A172 (cell line): ENCODE measurements at regions not wholly inside any gene's neighbourhood (a gene's known extent, or its start where the extent isn't known, plus 50 kb on each side); places are given as distances from the start of the nearest gene placed in this dataset.
A peak's percentile ranks its signal among the peaks of the same experiment; 100 is the strongest.

ENCODE experiments used
- DNase-seq: peaks from one replicate; pipeline ENCODE4 v3.0.0-alpha.2; 2015; ENCODE audit warnings: low spot score

- no peak for DNase-seq
Measured at GRCh38 chr5:89133129-89133528, 250.1 kb upstream of the MEF2C start.

GRCh38 chr5:89130851-89131250 is 247.9 kb upstream of the MEF2C start:
- no peak for DNase-seq

- DNase-seq: no peak
Measured at GRCh38 chr5:89129941-89130340, 247.0 kb upstream of the MEF2C start.

- DNase-seq: no peak
Measured at GRCh38 chr5:89128906-89129625, 246.1 kb upstream of the MEF2C start.

- peak; percentile 14 for DNase-seq
Measured at GRCh38 chr5:89128092-89128491, 245.1 kb upstream of the MEF2C start.

- DNase-seq: no peak
Measured at GRCh38 chr5:89127191-89127590, 244.2 kb upstream of the MEF2C start.

- no peak for DNase-seq
Measured at GRCh38 chr5:89125372-89125771, 242.4 kb upstream of the MEF2C start.

GRCh38 chr5:89123581-89123980 is 240.6 kb upstream of the MEF2C start:
- DNase-seq: no peak

- no peak for DNase-seq
Measured at GRCh38 chr5:89120719-89121118, 237.7 kb upstream of the MEF2C start.

GRCh38 chr5:89117124-89117644 is 234.2 kb upstream of the MEF2C start:
- peak; percentile 14 for DNase-seq

GRCh38 chr5:89110916-89111646 is 228.1 kb upstream of the MEF2C start:
- no peak for DNase-seq

GRCh38 chr5:89106480-89106879 is 223.5 kb upstream of the MEF2C start:
- DNase-seq: no peak

- DNase-seq: peak; percentile 16
Measured at GRCh38 chr5:89105836-89106235, 222.9 kb upstream of the MEF2C start.

- DNase-seq: no peak
Measured at GRCh38 chr5:89105171-89105695, 222.2 kb upstream of the MEF2C start.

- DNase-seq: no peak
Measured at GRCh38 chr5:89098199-89098756, 215.3 kb upstream of the MEF2C start.

- DNase-seq: no peak
Measured at GRCh38 chr5:89097103-89097502, 214.1 kb upstream of the MEF2C start.

- no peak for DNase-seq
Measured at GRCh38 chr5:89095341-89095740, 212.4 kb upstream of the MEF2C start.

- no peak for DNase-seq
Measured at GRCh38 chr5:89090037-89090436, 207.1 kb upstream of the MEF2C start.

- no peak for DNase-seq
Measured at GRCh38 chr5:89087551-89088318, 204.8 kb upstream of the MEF2C start.

- no peak for DNase-seq
Measured at GRCh38 chr5:89087128-89087527, 204.1 kb upstream of the MEF2C start.

- DNase-seq: no peak
Measured at GRCh38 chr5:89086390-89087086, 203.6 kb upstream of the MEF2C start.
